ENCODE measurements at regions not wholly inside any gene's neighbourhood (a gene's known extent, or its start where the extent isn't known, plus 50 kb on each side); places are given as distances from the start of the nearest gene placed in this dataset.
"Not testable (repeated sequence)": the region's sequence is repeated elsewhere in the genome, so short reads cannot be mapped to it uniquely, and the experiment has no call there.

GRCh38 chr4:126603825-126604224, 1028.9 kb upstream of the INTU start:
- DNase-seq = no peak

DNA sequence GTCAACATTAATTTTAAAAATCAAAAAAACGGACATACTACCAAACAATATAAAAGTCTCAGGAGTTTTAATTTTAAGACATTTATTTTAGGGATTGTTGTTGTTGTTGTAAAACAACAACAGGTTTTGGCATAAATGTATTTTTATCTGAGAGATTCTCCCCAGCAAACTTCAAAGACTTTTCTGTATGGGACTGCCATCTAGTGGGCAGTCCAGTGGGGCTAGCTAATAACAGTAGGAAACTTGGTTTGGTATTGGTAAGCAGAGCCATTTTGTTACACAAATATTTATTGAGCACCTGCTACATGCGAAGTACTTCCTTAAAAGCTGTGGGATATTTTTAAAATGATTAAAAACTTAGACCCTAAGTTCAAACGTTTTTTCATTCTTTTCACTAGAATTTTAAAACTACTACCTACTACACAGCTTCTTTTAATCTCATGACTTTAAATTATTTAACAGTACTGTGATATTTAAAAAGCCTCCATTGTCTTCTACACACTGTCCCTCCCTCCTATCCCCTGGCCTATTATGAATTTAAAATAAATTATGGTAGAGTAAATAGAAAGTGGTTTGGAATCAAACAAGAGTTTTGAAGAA, 1028.4 kb upstream of the INTU start:
- DNase-seq = peak; percentile 52

GRCh38 chr4:126610933-126611332, 1021.8 kb upstream of the INTU start:
- no peak for DNase-seq

GRCh38 chr4:126611900-126612299, 1020.9 kb upstream of the INTU start:
- DNase-seq = no peak

DNA sequence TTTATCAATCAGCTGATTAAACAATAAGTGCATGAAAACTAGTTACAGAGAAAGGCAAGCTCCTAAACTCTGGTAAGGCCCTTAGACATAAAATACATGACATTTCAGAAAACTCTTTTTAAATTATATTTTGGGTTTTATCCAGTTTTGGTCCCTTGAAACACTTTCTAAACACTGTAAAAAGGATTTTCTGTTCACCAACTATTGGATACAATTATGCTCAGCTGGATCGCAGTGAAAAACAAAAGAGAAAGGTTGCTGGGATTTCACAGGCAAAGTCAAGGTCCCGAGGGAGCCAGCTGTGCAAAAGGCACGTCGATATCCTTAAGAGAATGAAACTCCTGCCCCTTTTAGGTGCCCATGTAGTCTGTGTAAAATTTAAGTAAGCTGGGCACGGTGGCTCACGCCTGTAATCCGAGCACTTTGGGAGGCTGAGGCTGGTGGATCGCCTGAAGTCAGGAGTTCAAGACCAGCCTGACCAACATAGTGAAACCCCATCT, 1018.4 kb upstream of the INTU start:
- no peak for DNase-seq

DNA sequence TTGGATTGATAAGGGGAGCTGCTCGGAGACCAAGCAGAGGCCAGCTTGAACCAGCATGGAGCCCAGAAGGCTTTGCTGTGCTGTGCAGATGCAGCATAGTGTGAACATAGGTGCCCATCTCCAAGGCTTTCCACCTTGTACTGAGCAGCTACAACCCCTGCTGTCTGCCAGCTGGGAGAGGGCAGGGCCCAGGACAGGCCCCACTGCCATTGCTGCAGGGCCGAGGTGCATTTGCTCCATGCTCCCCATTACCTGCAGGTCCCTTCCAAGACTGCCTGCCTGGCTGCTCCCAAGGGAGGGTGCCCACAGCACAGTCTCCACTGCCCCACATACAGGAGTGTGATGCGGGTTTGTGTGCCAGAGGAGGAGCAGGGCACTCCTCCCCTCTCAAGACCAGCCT, 1016.0 kb upstream of the INTU start:
- DNase-seq = no peak

GRCh38 chr4:126627255-126627654, 1005.5 kb upstream of the INTU start:
- peak; percentile 47 for DNase-seq

GRCh38 chr4:126628933-126629332, 1003.8 kb upstream of the INTU start:
- no peak for DNase-seq

DNA sequence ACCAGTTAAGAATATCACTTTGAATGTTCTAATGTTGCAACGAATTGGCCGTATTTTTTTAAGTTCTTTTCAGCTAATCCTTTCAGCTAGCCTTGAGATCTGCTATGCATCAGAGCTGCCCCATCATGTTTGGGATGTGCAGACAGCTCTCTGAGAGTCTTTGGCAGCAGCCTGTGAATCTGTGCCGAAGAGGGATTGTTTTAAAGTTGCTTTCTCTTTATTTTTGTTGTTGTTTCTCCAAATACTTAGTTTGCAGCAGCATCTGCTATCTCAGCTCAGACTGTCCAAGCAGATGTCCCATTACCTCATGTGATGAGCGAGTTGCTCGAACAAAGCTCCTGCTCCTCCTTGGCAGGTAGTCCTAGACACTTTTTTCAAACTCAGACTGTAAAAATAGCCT, 1002.5 kb upstream of the INTU start:
- DNase-seq = no peak

DNA sequence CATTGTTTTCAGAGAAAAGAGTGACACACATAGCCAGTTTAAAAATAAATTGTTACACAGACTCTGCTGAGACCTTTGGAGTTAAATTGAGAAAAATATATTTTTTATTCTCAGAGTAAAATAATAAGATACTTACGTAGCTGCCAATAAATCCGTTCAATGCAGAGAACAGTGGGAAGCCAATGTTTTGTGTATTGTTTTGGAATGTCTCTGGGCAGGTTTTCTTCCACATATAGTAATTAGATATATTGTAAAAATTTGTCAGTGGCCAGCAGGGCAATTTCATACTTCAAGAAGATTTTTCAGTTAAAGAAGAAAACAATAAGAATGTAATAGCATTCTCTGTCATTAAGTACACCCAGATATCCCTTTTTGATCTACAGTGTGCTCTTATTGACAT, 999.5 kb upstream of the INTU start:
- no peak for DNase-seq

DNA sequence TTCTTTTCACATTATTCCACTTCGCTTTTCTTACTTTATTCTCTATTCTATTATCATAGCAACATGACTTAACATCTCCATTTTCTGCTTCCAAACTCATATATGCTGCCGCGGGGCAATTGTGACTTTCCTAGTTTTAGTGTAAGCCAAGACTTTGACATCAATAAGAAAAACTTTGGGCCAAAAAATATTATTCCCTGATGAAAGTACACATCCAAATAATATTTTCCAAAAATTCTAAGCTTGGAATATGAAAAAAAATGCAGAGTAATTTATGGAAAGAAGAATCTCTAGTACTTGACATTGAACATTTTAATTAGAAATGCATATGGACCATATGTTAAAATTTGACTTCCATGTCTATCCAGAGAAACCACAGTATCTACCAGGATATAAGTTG, 995.1 kb upstream of the INTU start:
- no peak for DNase-seq

DNA sequence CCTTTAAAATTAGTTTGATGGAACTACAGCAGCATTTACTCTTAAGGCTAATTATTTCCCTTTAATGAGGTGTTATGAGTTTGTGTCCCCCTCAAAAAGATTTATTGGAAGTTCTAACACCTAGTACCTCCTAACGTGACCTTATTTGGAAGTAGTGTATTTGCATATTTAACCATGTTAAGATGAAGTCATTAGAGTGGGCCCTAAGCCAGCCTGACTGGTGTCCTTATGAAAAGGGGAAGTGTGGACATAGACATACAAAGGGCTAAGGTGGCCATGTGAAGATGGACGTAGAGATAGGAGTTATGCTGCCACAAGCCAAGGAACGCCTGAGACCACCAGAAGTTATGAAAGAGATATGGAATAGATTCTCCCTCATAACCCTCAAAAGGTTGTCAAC, 985.4 kb upstream of the INTU start:
- no peak for DNase-seq

GRCh38 chr4:126647756-126648397, 984.9 kb upstream of the INTU start:
- peak; percentile 23 for DNase-seq

DNA sequence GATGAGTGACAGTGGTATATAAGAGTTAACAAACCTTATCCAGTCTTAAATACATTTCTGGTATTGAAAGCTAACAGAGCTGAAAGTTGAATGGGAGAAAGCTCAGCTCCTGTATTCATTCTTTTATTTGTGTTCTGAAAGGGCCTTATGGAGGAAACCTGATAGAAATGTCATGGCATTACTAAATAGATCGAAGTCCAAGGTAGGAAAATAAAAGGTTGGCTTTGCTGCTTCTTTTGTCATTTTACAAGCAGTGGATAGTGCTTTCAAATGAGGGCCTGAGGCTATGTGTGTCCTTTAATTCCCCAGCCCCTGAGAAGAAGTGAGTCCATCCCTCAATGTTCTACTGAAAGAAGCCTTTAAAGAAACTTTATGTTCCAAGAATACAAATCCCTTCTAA, 974.3 kb upstream of the INTU start:
- DNase-seq = no peak

GRCh38 chr4:126661194-126661593, 971.6 kb upstream of the INTU start:
- peak; percentile 33 for DNase-seq

DNA sequence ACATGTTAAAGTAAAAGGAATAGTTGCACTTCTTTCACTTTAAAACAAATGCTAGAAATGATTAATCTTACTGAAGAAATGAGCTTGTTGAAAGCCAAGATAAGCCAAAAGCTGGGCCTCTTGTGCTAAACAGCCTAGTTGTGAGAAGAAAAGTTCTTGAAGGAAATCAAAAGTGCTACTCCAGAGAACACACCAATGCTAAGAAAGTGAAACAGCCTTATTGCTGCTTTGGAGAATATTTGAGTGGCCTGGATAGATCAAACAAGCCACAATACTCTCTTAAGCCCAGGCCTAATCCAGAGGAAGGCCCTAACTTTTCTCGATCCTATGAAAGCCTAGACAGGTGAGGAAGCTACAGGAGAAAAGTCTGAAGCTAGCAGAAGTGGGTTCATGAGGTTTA, 967.9 kb upstream of the INTU start:
- no peak for DNase-seq

DNA sequence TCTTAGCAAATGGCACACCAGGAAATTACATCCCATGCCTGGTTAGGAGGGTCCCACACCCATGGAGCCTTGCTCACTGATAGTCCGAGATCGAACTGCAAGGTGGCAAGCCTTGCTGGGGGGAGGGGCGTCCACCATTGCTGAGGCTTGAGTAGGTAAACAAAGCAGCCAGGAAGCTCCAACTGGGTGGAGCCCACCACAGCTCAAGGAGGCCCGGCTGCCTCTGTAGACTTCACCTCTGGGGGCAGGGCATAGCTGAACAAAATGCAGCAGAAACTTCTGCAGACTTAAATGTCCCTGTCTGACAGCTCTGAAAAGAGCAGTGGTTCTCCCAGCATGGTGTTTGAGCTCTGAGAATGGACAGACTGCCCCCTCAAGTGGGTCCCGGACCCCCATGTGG, 962.7 kb upstream of the INTU start:
- not testable (repeated sequence) for DNase-seq

DNA sequence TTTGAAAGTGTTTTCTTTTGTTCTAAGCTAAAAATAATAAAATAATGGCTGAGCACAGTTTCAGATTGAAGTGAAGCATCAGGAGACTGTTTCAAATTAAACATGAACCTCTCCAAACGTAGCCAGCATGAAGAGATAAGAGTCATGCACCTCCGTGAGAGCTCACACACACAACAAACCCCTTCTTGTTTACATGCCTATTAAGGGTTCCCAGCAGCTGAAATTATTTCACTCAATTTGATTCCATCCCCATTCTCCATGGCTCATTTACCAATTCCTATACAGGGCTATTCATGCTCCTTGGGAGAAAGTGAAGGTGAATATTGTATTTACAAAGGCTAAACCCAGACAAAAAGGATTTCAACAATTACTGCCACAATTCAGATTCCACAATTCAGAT, 954.1 kb upstream of the INTU start:
- no peak for DNase-seq

DNA sequence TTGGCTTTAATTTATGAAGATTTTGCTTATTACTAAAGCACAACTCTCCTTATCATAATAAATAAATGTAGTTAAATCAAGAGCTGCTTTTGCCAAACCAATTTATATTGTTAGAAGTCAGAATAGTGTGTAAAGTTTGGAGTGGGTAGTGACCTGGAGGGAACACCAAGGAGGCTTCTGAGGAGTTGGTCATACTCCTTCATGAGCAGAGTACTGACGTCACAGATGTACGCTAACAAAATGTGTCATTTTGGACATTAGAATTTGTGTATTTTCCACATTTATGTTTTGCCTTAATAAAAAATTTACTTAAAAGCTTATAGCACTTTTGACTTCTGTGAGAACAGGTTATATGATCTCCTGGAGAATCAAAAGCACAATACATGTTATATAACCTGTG, 953.5 kb upstream of the INTU start:
- no peak for DNase-seq

DNA sequence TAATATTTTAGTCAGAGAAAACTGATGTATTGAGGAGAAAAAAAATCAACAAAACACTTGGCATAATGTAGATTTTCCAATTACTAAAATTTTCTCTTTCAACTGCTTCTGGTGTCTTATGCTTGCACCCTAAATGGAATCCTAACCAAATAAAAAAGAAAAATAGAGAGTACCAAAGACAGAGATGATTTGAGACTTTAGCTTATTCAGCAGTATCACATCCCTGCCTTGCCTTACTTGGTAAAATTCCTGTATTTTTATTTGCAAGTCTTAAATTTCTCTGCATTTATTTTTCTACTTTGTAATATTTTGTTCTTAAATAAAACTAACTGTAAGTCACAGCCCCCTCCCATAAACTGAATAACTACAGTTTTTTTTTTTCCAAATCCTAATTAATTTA, 950.5 kb upstream of the INTU start:
- no peak for DNase-seq

GRCh38 chr4:126686491-126686890, 946.3 kb upstream of the INTU start:
- no peak for DNase-seq

GRCh38 chr4:126687655-126688358, 945.0 kb upstream of the INTU start:
- DNase-seq = no peak

DNA sequence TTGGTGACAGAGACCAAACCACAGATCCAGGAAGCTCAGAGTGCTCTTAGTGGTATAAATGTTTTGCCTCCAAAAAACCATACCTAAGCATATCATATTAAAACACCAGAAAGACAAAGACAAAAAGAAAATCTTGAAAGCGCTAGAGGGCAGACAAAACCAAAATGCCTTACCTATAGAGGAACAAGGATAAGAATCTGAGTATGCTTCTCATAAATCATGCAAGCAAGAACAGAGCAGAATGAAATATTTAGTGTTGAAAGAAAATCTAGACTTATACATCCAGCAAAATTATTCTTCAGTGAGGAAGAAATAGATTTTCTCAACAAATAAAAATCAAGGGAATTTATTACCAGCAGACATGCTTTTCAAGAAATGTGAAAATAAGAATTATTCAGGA, 941.0 kb upstream of the INTU start:
- DNase-seq = no peak

DNA sequence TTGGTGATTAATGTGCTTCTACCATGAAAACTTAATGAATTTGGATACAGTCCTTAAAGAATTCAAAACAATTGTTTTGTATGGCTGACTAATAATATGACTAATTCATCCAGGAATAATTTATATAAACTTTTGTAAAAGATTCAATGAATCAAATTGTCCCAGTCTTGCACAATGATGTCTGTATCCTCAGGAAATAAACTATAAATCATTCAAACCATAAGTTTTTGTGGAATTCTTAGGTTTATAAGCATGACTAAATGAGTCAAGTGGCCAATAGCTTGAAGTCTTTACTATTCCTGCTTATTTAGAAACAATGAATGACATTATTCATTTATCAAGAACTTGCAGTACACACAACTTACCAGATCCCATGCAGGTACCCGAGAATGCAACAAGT, 935.0 kb upstream of the INTU start:
- DNase-seq = peak; percentile 39

Measured in fibroblast of skin of back (primary cell).